ENCODE measurements at regions not wholly inside any gene's neighbourhood (a gene's known extent, or its start where the extent isn't known, plus 50 kb on each side); places are given as distances from the start of the nearest gene placed in this dataset.

- TF ChIP-seq CTCF (IDR thresholded peaks at IDR 0.05; ENCODE audit: poor library complexity) (no peak), EZH2 (IDR thresholded peaks at IDR 0.05; ENCODE audit: borderline replicate concordance) (no peak), EZH2phosphoT487 (IDR thresholded peaks at IDR 0.05; ENCODE audit: low read depth, severe bottlenecking, unreplicated experiment) (no peak)
These were observed 93.6 kb upstream of the DHX15 start for GRCh38 chr4:24677909-24678308.

Measured in hepatocyte (in vitro differentiated cells).